GM19468 (cell line): ENCODE measurements at regions not wholly inside any gene's neighbourhood (a gene's known extent, or its start where the extent isn't known, plus 50 kb on each side); places are given as distances from the start of the nearest gene placed in this dataset.

Source experiments
- ATAC-seq: cut with Tn5 transposase; IDR thresholded peaks from one replicate; pipeline ENCODE4 v1.9.1; 2021; ENCODE audit warnings: mild to moderate bottlenecking, moderate library complexity, moderate number of reproducible peaks; ENCODE audit not compliant: unreplicated experiment; ENCODE audit errors: extremely low read depth

DNA sequence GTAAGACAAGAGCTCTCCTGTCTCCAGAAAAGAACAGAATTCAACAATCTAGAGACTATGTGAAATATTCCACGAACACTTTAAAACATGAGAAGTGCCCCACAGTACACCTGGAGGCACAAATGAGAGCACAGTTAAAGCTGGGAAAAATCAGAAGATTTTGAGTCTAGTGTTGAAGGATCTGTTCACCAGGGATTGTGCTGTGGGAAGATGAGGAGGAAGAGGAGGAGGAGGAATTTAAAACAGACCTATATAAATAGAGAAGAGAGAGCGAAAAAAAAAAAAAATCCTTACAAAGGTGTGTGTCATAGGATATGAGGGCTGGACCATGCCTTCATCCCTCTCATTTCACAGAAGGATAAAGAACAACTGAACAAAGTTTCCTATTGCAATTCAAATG, 361.0 kb upstream of the SEMA6D start:
- ATAC-seq = no peak

DNA sequence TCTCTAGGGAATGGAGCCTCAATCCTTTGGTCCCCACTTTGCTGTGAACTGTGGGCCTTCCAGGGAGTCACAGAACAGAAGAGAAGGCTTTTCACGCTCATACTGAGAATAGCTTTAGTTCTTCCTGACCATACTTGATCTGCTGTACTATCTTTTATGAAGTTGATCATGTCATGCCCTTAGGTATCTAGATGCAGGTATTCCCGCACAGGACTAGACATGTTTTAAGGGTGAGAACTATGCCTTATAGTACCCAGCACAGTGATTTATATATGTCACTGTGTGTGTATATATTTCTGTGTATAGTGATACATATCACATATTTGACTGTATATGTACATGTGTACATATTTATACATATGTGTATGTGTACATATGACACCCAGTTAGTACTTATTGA, 358.4 kb upstream of the SEMA6D start:
- no peak for ATAC-seq

DNA sequence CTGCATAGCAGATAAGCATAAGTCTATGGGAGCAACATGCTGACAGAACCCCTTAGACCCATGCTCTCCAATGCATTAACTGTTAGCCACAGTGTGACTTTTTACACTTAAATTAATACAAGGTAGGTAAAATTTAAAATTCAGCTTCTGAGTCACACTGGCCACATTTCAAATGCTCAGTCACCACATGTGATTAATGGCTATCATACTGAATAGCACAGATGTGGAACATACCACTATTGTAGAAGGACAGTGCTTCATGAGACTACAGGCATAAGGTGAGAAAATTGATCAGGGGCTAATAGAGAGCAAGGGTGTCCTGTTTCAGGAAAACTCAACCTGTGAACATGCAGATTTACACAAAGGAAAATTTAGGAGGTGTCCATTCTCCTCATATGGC, 357.0 kb upstream of the SEMA6D start:
- ATAC-seq = no peak

DNA sequence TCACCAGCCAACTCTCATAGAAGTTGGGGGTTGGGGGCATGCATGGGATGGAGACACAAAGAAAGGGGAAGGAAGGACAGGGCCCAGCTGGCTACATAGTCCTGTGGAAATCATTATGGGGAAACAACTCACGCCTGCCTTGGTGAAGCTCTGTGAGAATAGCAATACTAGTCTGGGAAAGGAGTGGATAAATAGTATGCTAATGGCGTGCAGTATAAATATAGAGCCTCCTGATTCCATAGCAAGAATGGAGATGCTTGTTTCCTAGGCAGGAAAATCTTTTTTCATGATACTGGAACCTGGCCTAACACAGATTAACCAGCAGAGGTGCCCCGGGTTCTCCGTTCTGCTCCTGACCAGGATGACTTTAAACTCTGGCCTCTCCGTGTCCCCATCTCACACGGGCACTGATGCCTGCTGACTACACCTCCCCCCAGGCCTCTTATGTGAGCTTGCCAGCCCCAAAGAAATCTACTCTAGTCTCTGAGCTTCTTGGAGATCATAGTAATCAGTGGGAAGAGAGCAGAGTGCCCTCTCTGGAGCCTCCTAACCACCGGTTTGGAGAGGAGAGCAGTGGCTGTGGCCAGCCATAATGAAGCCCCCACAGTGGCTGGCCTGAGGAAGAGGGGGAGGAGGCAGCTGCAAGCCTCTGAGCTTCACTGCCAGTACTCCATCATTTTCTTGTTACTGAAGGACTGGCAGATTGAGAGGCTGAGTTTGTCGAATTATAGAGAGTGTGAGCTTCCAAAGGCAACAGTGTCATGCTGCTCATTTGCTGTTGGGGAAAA, 355.0 kb upstream of the SEMA6D start:
- ATAC-seq = no peak

DNA sequence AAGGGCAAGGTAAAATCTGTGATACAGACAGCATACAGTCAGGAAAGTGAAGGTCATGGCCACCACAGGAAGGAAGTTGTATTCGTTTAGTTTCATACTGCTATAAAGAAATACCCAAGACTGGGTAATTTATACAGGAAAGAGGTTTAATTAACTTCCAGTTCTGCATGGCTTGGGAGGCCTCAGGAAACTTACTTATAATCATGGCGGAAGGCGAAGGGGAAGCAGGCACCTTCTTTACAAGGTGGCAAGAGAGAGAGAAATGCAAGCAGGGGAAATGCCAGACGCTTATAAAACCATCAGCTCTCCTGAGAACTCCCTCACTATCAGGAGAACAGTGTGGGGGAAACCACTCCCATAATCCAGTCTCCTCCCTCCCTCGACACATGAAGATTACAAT, 353.7 kb upstream of the SEMA6D start:
- no peak for ATAC-seq

DNA sequence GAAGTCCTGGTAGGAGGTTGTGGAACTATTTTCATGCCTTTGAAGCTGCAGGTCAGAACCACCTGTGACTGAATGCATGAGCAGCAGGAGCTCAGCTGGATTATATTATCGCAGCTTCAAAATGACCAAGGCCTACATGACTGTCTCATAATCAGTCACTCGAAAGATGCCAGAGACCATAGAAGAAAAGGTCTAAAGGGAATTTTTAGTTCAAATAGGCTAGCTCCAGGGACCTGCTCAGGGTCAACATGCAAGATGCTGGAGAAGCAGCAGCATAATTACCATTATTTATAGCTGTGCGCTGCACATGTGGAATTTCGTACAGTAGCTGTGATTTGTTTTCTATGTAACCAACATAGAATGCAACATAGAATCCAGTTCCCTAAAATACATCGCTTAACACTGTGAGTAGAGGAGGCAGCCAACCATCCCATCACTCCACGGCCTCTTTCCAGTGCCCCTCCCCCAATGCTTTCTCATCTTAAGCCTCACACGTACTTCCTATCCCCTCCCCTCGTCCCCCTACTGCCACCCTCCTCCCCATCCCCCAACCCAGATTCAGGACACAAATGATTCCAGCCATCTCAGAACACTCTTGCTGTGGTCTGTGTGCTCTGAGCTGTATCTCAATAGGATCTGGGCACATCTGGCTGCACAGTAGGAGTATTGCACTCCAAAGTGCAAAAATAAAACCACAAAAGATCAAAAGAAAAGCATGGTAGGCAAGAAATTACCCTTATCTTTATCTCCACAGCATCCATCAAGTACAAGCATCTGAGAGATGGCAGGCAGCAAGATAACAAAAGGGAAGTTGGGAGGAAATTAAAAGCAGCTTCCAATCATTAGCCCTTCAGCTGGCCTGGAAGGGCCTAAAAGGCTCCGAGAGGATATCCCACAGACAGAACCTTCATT, 352.8 kb upstream of the SEMA6D start:
- ATAC-seq = no peak

DNA sequence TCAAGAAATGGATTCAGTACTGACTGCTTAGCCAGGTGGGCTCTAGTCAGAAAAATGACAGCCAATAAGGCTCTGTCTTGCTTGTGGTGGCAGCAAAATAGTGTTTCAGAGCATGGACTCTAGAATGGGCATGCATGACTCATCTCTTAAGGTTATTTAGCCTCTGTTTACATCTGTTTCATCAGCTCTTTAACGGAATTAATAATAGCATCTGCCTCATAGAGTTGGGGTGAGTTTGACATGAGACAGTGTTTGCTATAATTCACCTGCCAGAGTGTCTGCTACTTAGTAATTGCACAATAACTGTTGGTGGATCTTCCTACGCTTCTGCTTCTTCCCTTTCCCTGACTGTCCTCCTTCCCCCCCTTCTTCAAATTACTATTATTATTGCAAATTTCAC, 350.4 kb upstream of the SEMA6D start:
- no peak for ATAC-seq

DNA sequence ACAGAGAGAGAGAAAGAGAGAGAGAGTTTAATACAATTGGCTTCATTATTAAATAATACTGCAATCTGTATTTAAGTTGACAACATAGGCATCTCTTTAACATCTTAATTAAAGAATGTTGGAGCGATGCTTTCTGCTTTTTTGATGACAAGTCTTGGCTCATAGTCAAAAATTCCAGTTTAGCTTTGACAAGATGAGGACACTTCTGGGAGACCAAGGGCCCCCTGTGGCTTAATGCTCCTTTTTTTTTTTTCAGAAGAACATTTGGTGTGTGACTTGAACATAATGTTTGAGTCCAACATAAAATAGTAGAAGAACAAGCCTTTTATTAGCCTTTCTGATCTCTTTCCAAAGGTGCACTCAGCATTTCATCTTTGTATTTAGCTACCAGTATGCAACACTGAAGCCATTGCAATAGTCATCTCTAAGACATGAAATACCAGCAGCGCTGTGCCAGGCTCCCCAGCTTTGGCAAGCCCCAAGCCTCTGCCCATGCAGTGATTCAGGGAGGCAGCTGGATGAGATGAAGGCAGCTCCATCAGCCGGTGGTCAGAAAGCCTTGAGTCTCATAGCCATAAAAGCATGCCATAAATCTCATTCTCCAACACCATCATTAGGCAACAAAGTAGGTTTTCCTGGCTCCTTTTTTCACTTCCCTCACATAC, 349.4 kb upstream of the SEMA6D start:
- ATAC-seq = no peak

DNA sequence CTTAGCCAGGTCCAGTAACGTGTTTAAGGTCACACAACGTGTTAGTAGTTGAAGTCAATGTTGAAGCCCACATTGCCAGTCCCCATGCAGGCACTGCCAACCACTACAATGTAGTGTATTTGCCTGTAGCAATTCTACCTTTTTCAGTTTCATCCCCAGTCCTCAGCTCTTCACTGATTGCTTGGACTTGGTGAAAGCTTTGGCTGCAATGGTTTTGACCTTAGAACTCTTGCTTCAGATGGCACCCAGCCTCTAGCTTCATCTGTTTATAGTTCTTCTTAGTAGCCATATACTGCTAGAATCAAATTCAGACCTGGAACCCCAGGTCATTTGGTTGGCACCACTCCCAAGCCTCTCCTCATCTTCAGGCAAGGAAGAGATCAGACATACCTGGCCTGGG, 345.4 kb upstream of the SEMA6D start:
- ATAC-seq = no peak

DNA sequence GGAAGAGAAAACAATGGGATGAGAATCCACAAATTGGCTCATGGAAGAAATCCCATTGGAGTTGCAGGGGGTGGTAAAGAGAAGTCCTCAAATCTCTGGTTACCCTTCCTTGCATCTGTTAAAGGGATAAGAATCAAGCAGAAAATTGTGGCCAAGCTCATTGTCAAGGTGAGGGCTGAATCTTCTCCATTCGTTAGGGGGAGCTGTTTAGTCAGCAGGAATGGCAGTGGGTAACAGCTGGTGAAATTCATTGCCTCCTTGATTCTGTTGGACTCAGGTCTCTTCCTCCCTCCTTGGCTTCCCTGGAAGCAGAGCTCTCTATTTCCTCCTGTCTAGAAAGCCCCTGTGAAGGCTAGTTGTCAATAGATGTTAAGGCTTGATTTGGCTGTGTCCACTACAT, 343.1 kb upstream of the SEMA6D start:
- ATAC-seq = no peak

DNA sequence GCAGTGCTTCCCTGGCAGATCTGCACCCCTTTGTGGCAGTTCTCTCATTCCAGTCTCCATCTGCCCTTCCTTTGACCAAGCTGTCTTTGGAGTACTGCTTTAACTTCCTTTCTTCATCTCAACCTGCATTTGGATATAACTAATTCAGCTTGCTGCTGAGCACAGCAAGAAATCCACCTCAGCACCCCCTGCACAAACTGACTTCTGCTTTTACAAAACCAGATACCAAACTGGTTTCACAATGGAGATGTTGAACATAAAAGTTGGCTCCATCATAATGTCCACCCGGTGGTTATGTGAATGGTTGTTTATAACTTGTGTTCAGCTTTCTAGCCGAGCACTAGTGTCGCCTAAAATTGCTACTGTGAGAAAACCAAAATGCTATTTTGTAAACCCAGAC, 341.1 kb upstream of the SEMA6D start:
- ATAC-seq = no peak

DNA sequence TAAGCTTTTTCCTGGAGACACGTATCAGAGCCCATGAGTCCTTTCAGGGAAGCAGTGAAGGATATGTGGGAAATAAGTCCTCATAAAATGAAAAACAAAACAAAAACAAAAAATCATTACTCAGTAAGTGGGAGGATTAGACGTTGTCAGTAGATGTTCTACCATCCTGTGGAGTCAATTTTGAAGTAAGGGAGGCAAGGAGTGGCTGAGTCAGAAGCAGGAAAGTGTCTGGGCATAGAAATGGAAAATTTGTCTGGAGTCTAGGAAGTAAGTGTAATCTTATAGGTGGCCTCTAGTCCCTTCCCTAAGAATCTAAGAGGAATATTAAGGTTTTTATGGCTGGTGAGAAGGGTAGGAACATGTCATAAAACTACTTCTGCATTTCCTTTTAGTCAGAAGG, 339.8 kb upstream of the SEMA6D start:
- no peak for ATAC-seq

DNA sequence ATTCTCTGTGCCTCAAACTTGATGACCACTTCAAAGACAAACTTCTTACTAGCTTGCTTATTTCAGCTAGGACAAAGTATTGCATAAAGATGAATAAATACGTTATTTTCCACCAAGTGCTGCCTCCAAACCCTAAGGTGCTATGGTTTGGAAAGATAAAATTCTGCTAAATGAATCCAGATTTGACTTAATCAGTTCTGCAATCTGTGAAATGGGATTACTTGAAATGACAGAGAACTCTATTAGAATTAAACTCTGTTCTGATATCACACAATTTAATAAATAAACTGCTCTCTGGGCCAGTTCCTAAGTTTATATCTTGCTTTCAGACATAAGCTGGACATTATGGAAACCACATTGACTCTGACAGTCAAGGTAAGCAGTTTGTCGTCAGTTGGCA, 338.8 kb upstream of the SEMA6D start:
- no peak for ATAC-seq

DNA sequence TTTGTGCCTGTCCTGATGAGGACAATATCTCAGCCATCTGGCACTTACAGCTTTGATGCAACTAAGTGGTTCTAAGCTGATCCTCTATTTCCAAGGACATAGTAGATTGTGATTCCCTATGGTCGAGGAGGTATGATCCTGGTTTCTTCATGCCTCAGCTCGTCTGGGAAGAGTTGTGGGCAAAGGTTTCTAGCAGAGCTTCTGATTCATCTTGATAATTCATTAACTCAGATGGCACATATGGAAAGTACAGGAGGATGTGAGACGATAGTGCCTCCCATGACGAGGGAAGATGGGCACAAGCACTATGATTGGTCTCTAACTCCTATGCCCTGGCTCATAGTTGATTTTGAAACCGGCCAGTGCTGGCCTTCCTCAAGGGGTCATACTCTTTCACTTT, 334.2 kb upstream of the SEMA6D start:
- no peak for ATAC-seq

DNA sequence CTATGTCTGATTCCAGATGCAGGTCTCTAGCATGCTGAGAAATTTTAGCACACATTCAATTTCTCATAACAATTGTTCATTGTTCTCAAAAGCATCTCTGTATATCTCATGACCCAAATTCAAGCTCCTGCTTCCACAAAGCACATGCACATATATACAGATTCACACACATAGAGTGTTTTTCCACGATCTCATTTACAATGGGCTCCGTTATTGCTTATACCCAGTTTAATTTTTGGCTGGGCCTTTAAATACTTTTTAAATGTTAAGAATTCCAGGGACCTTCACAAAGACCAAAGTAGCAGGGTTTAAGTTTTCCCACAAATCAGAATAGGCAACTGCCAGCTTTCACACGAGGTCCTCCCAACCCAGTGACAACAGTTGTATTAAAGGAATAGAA, 333.5 kb upstream of the SEMA6D start:
- ATAC-seq = no peak

DNA sequence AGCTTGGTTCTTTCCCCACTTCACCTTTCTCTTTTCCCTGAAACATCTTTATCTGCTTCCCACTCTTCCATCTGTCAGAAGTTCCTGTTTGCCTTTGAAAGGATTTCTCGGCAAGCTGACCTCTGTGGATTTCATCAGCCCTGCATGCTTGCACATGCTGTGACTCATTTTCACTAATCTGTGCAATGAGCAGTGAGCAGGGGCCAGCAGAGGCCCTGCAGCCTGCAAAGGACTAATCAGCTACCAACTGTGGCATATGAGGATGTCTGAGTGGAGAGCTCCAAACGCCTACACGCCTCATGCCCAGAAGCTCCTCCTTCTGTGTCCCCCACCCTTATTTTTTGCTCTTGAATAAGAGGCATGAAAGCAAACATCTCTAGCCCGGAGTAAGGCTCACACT, 333.0 kb upstream of the SEMA6D start:
- ATAC-seq = no peak

DNA sequence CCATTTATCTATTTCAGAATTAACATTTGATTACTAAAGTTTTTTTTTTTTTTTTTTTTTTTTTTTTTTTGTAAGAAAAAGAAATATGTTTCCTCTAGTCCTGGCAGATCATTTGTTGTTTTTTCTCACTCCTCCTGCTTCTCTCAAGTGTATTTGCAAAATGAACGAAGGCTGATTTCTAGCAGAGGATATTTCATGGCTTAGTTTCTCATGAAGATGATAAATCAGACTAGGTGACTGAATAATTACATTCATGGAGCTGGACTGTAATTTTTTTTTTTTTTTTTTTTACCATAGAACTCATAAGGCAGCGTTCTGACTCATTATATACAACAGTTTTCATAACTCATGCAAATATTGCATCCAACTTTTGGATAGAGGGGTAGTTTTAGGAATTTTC, 332.5 kb upstream of the SEMA6D start:
- ATAC-seq = no peak

DNA sequence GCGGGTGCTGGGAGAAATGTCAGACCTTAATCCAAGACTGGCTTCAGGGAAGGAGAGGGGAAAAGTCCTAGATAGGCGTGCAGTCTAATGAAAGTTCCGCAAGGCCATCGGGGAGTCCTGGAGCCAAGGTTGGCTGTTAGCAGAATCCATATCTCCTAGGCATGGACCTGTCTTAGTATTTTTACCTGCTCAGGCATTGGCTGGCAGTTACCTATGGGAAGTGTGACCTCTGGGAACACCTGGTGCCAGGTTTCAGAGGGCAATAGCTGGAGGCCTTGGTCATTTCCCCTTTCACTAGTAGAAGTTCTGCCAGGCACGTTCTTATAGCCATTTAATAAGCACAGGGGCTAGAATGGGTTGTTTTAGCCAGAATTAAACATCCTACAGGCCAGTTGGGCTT, 330.8 kb upstream of the SEMA6D start:
- no peak for ATAC-seq

DNA sequence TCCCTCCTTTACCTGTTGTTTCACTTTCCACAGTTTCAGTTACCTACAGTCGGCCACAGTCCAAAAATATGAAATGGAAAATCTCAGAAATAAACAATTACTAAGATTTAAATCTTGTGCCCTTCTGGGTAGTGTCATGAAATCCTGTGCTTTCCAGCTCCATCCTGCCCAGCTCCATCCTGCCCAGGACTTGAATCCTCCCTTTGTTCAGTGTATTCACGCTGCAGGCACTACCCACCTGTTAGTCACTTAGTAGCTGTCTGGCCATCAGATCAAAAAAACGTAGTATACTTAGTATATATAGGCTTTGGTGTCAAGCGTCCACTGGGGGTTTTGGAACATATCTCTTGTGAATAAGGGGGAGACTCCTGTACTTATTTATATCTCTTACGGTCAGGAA, 329.0 kb upstream of the SEMA6D start:
- ATAC-seq = no peak

DNA sequence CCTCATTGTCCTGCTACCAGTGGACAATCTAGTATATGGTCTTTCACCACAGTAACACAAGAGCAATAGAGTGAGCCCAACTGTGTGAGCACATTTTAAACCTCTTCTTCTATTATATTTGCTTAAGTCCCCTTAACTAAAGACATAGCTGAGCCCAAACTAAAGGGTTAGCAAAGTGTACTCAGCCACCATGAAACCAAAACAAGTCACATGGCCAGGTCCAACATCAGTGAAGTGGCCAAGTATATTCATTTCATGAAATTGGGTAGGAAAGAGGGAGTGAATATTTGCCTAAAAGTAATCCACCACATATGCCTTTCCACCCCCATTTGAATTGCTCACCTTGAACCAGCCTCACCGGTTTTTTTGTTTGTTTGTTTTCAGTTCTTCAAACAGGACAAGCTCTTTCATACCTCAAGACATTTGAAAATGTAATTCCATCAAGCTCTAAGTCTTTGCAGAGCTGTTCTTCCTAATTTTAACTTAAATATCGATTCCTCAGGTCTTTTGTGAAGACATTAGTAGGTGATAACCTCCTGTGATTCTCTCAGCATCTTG, 327.0 kb upstream of the SEMA6D start:
- ATAC-seq = no peak

DNA sequence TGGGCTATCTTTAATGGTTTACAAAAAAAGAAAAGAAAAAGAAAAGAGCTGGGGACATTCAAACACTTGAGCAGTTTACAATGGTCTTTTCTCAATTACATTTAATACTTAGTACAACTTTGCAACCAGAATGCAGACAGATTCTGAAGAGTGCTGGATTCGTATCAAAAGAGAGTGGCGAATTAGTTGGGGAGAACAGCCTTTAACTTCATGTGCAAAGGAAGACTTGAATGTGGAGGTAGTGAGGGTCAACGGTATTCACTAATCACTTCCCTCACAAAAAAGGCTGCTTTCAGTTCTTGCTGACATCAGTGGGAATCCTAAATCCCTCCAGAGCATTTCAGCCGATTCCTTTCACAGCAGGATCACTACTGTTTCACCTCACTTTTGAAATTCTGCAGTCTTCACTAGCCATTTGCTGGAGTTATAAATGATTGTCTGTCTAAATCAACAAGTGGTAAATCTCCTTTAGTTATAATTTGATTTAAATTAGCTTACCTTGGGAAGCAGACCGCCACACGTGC, 323.0 kb upstream of the SEMA6D start:
- no peak for ATAC-seq
